CD14-positive monocyte (primary cell): ENCODE measurements at regions not wholly inside any gene's neighbourhood (a gene's known extent, or its start where the extent isn't known, plus 50 kb on each side); places are given as distances from the start of the nearest gene placed in this dataset.

Source experiments
- DNase-seq, 3 donors: peaks; one replicate each; pipeline ENCODE4 v3.0.0-alpha.2; 2011 to 2022
- H2AFZ ChIP-seq: 2 replicates; pipeline ENCODE4 v1.6.0; 2012; ENCODE audit warnings: mild to moderate bottlenecking, low read depth, low read length, inconsistent platforms; ENCODE audit not compliant: insufficient read depth, poor library complexity, severe bottlenecking
- H3K27ac ChIP-seq, 2 donors: 1 replicate in 1 of 2; 2 replicates in 1 of 2; pipeline ENCODE4 v1.5.1; 2012 to 2013; ENCODE audit warnings: low read length in 2 of 2, control low read depth in 1 of 2, inconsistent platforms in 1 of 2, low read depth in 1 of 2, mild to moderate bottlenecking in 1 of 2
- H3K27me3 ChIP-seq, 2 donors: one replicate each; pipeline versions ENCODE4 v1.6.0 to v1.6.1; 2011 to 2013; ENCODE audit warnings: low read length in 2 of 2; ENCODE audit not compliant: control insufficient read depth in 2 of 2, insufficient read depth in 2 of 2
- H3K36me3 ChIP-seq, 2 donors: replicated peaks in 1 of 2; 1 replicate in 1 of 2; 2 replicates in 1 of 2; pipeline versions ENCODE4 v1.5.1 to v1.6.1; 2012 to 2013; ENCODE audit warnings: low read length in 2 of 2, control low read depth in 1 of 2, inconsistent platforms in 1 of 2, mild to moderate bottlenecking in 1 of 2; ENCODE audit not compliant: insufficient read depth in 2 of 2, control insufficient read depth in 1 of 2
- H3K4me1 ChIP-seq, 2 donors: 1 replicate in 1 of 2; 2 replicates in 1 of 2; pipeline versions ENCODE4 v1.5.1 to v1.6.1; 2012 to 2013; ENCODE audit warnings: low read length in 2 of 2, control low read depth in 1 of 2, inconsistent platforms in 1 of 2, mild to moderate bottlenecking in 1 of 2, moderate library complexity in 1 of 2; ENCODE audit not compliant: insufficient read depth in 2 of 2, control insufficient read depth in 1 of 2
- H3K4me2 ChIP-seq: replicated peaks from 2 replicates; pipeline ENCODE3; 2012; ENCODE audit warnings: low read length, moderate library complexity, mild to moderate bottlenecking; ENCODE audit not compliant: poor library complexity, severe bottlenecking; ENCODE audit errors: extremely low read depth
- H3K4me3 ChIP-seq, 3 experiments: fragments of 200-600 bp in 1 of 3; sonication (generic) in 1 of 3; replicated peaks in 1 of 3; 1 replicate in 2 of 3; 2 replicates in 1 of 3; pipeline ENCODE4 v1.5.1; 2011 to 2013; ENCODE audit warnings: low read length in 3 of 3, mild to moderate bottlenecking in 3 of 3, control low read depth in 2 of 3, low read depth in 2 of 3, inconsistent platforms in 1 of 3, moderate library complexity in 1 of 3
- H3K79me2 ChIP-seq: 2 replicates; pipeline ENCODE4 v1.6.0; 2012; ENCODE audit warnings: mild to moderate bottlenecking, control low read depth, inconsistent platforms, low read length, moderate library complexity; ENCODE audit not compliant: insufficient read depth
- H3K9ac ChIP-seq: 2 replicates; pipeline ENCODE4 v1.6.0; 2017; ENCODE audit warnings: low read length, mild to moderate bottlenecking; ENCODE audit not compliant: insufficient read depth, poor library complexity, severe bottlenecking
- H3K9me3 ChIP-seq, 2 donors: replicated peaks in 1 of 2; 1 replicate in 1 of 2; 2 replicates in 1 of 2; pipeline versions ENCODE4 v1.5.1 to v1.6.1; 2012 to 2013; ENCODE audit warnings: low read length in 2 of 2, control low read depth in 1 of 2; ENCODE audit not compliant: control insufficient read depth in 1 of 2, insufficient read depth in 1 of 2
- H4K20me1 ChIP-seq: 2 replicates; pipeline ENCODE4 v1.6.0; 2012; ENCODE audit warnings: mild to moderate bottlenecking, low read length, control low read depth, moderate library complexity; ENCODE audit not compliant: insufficient read depth
- H3K27ac Mint-ChIP-seq, 7 donors: one replicate each; pipeline ENCODE4 v1.8.0; 2020; ENCODE audit warnings: mild to moderate bottlenecking in 7 of 7, mixed read lengths in 7 of 7, moderate library complexity in 6 of 7, inconsistent platforms in 2 of 7
- H3K27me3 Mint-ChIP-seq, 3 donors: one replicate each; pipeline ENCODE4 v1.8.0; 2021 to 2022; ENCODE audit warnings: low read depth in 3 of 3, mild to moderate bottlenecking in 3 of 3, mixed read lengths in 3 of 3, moderate library complexity in 3 of 3, inconsistent platforms in 1 of 3
- H3K36me3 Mint-ChIP-seq, 2 donors: one replicate each; pipeline ENCODE4 v1.8.0; 2020; ENCODE audit warnings: mixed read lengths in 2 of 2, inconsistent platforms in 1 of 2, mild to moderate bottlenecking in 1 of 2
- H3K4me1 Mint-ChIP-seq: one replicate; pipeline ENCODE4 v1.8.0; 2020; ENCODE audit warnings: mild to moderate bottlenecking, mixed read lengths
- H3K4me3 Mint-ChIP-seq, 2 donors: one replicate each; pipeline ENCODE4 v1.8.0; 2020; ENCODE audit warnings: mild to moderate bottlenecking in 2 of 2, mixed read lengths in 2 of 2, moderate library complexity in 1 of 2
- H3K9me3 Mint-ChIP-seq, 7 donors: one replicate each; pipeline ENCODE4 v1.8.0; 2020 to 2022; ENCODE audit warnings: mixed read lengths in 7 of 7, mild to moderate bottlenecking in 6 of 7, moderate library complexity in 6 of 7, inconsistent platforms in 2 of 7
- CTCF ChIP-seq: fragments of 200-600 bp; IDR thresholded peaks from one replicate; pipeline ENCODE4 v1.8.0; 2022; ENCODE audit warnings: antibody characterized with exemption, mild to moderate bottlenecking
- WGBS: methylation state at CpG from one replicate; pipeline ENCODE4 v1.1.5; 2013; ENCODE audit warnings: missing lambda C conversion rate; ENCODE audit not compliant: insufficient coverage; 5-methylcytosine and 5-hydroxymethylcytosine counted together
- intact Hi-C, 2 donors: fragments of 100-400 bp; cut with micrococcal nuclease; formaldehyde crosslinking; loops; one replicate each; pipeline versions ENCODE4 v1.15.0 to v1.15.1; 2023

GRCh38 chr10:20976891-20977290 is 79.8 kb upstream of the NEBL start:
- H3K36me3 Mint-ChIP-seq: no peaks in the 10 kb centered on the region
- no peak overlapping the region for H2AFZ ChIP-seq

GRCh38 chr10:20976390-20976789 is 79.3 kb upstream of the NEBL start:
- Histone ChIP-seq H3K79me2 (no peaks in the 10 kb centered on the region), H3K9ac (no peak overlapping the region), H3K9me3 (peaks cover 0 to under 1% of the 10 kb centered on the region in 2 donors), H3K4me1 (no peaks in the 10 kb centered on the region), H3K27ac (no peak overlapping the region), H3K4me3 (no peak overlapping the region), H3K36me3 (no peaks in the 10 kb centered on the region), H2AFZ (no peak overlapping the region), H3K27me3 (no peaks in the 10 kb centered on the region), H4K20me1 (no peaks in the 10 kb centered on the region), H3K4me2 (no peak overlapping the region)
- intact Hi-C loops: no loop called here
- Mint-ChIP-seq H3K9me3 (peaks cover 0 to 6% (median 0%) of the 10 kb centered on the region in 7 donors), H3K4me3 (no peak overlapping the region), H3K27me3 (peaks cover 0 to 4% (median 1%) of the 10 kb centered on the region in 3 donors), H3K36me3 (no peaks in the 10 kb centered on the region), H3K4me1 (no peaks in the 10 kb centered on the region), H3K27ac (no peak overlapping the region)
- no peak for DNase-seq
- 83% methylated on average over 1 of the region's 3 CpGs for WGBS
- TF ChIP-seq CTCF: no peak

More at GRCh38 chr10:20976891-20977290, 79.8 kb upstream of the NEBL start:
- H3K9me3 Mint-ChIP-seq: peaks cover 0 to 7% (median 0%) of the 10 kb centered on the region in 7 donors
- Histone ChIP-seq H3K79me2 (no peaks in the 10 kb centered on the region), H3K27ac (no peak overlapping the region), H3K4me1 (no peaks in the 10 kb centered on the region), H3K9ac (no peak overlapping the region), H3K4me3 (no peak overlapping the region), H3K9me3 (peaks cover 0 to 3% of the 10 kb centered on the region in 2 donors), H4K20me1 (no peaks in the 10 kb centered on the region), H3K4me2 (no peak overlapping the region), H3K36me3 (no peaks in the 10 kb centered on the region), H3K27me3 (no peaks in the 10 kb centered on the region)
- intact Hi-C loops: no loop called here
- WGBS: no CpG with 5 or more reads among the region's 3 CpGs
- H3K4me1 Mint-ChIP-seq: no peaks in the 10 kb centered on the region
- no peak overlapping the region for H3K27ac Mint-ChIP-seq
- TF ChIP-seq CTCF: no peak
- peaks cover 0 to 4% (median 0%) of the 10 kb centered on the region in 3 donors for H3K27me3 Mint-ChIP-seq
- no peak overlapping the region for H3K4me3 Mint-ChIP-seq
- no peak for DNase-seq
